Kidney epithelial cell (primary cell): ENCODE measurements at regions not wholly inside any gene's neighbourhood (a gene's known extent, or its start where the extent isn't known, plus 50 kb on each side); places are given as distances from the start of the nearest gene placed in this dataset.
A peak's percentile ranks its signal among the peaks of the same experiment; 100 is the strongest.

Experiments
- DNase-seq: peaks from one replicate; pipeline ENCODE4 v3.0.0-alpha.2; 2010; ENCODE audit warnings: low read depth
- H3K27me3 ChIP-seq: 2 replicates; pipeline ENCODE4 v1.6.0; 2011; ENCODE audit warnings: low read length; ENCODE audit not compliant: control insufficient read depth, insufficient read depth
- H3K36me3 ChIP-seq: 2 replicates; pipeline ENCODE4 v1.5.1; 2011; ENCODE audit warnings: low read length; ENCODE audit not compliant: control insufficient read depth, insufficient read depth
- H3K4me3 ChIP-seq: 2 replicates; pipeline ENCODE4 v1.5.1; 2011; ENCODE audit warnings: low read depth, mild to moderate bottlenecking, control low read depth, low read length
- CTCF ChIP-seq: IDR thresholded peaks from 2 replicates; pipeline ENCODE4 v1.5.1; 2011; ENCODE audit warnings: mild to moderate bottlenecking, moderate library complexity, low read length, control low read depth, inconsistent platforms; ENCODE audit not compliant: insufficient read depth, poor library complexity, severe bottlenecking

DNA sequence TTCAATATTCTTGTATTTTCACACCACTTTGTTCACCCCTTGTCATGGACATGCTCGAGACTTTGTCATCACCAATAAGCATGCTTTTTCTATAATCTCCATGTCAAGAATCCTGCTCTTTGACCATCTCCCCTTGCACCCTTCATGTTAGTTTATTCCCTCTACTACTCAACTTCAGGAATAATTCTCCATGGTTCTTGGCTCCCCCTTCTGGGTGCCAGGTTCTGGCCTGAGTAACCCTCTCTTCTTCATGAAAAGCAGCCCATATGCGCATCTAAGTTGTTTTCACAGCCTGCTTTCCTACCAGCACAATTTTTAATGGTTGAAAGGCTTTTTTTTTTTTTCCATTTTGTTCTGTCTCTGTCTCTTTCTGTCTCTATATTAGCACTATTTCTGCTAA lies 160.7 kb downstream of the LEPR start:
- DNase-seq: no peak
- TF ChIP-seq CTCF: peak; percentile 6
- H3K4me3 ChIP-seq: no peak overlapping the region

DNA sequence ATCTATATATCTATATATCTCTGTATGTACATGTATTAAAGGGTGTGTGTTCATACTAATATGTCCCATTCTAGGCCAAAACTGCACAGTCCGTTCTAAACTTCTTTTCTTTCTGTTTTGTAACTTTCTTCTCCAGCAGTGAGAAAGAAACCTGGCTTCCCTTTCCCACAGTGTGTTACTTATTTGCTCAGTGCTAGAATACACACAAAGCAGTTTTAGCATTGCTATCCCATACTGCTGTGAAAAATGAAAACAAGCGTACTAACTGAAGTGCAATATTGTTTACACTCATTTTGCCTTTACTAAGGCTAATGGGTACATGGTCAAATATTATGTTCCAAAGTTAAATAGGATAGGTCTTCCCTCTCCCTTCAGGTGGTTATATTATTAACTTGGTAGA lies 163.9 kb downstream of the LEPR start:
- TF ChIP-seq CTCF: no peak
- H3K27me3 ChIP-seq: no peaks in the 10 kb centered on the region
- H3K4me3 ChIP-seq: no peak overlapping the region
- DNase-seq: no peak
- H3K36me3 ChIP-seq: no peaks in the 10 kb centered on the region

More for the DNA sequence above, 160.7 kb downstream of the LEPR start:
- Histone ChIP-seq H3K27me3 (no peaks in the 10 kb centered on the region), H3K36me3 (no peaks in the 10 kb centered on the region)

DNA sequence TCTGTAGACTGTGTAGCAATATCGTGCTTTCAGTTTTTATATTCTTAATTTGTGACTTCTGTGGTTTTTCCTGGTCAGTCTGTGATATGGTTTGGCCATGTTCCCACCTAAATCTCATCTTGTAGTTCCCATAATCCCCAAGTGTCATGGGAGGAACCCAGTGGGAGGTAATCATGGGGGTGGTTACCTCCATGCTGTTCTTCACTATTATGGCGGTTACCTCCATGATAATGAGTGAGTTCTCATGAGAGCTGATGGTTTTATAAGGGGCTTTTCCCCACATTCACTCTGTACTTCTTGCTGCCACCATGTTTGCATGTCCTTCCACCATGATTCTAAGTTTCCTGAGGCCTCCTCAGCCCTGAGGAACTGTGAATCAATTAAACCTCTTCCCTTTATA lies 169.8 kb downstream of the LEPR start:
- no peaks in the 10 kb centered on the region for H3K27me3 ChIP-seq
- no peak overlapping the region for H3K4me3 ChIP-seq
- DNase-seq: no peak
- no peak for TF ChIP-seq CTCF
- H3K36me3 ChIP-seq: no peaks in the 10 kb centered on the region

DNA sequence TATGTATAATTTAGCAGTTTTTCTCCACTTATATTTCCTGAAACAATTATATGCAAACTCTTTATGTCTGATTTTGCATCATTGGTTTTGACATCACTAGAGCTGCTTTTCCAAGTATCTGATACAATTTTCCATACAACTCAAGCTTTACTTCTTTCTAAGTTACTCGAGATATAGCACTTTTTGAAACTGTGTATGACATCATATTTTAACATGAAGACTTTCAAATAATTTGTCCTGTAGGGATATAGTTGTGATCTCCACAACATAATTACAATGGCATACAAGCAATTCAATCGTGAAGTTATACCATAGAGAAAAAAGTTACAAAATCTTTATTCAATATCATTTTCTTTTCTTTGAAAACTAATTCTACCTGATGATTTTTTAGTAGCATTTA lies 173.0 kb downstream of the LEPR start:
- TF ChIP-seq CTCF: no peak
- H3K27me3 ChIP-seq: no peaks in the 10 kb centered on the region
- no peak overlapping the region for H3K4me3 ChIP-seq
- H3K36me3 ChIP-seq: no peaks in the 10 kb centered on the region
- DNase-seq: no peak

- Histone ChIP-seq H3K4me3 (no peak overlapping the region), H3K27me3 (no peaks in the 10 kb centered on the region)
- TF ChIP-seq CTCF: no peak
Measured at GRCh38 chr1:65595724-65596123, 175.3 kb downstream of the LEPR start.

DNA sequence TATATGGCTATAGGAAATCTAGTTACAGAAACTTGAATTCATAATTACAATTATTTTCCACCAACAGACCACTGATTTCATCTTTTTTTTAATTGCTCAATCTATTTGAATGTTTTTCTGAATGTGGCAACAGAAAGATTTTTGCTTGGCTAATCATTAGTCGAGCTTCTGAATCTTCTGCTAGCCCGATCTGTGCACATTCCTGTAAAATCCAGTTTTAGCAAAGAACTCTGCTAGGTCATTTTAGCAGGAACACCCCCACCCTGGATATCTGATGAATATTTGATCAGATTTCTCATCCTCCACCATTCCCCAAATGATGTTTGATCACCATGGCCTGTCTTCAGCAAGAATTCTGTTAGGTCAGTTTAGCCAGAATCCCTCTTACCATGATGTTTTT lies 176.3 kb downstream of the LEPR start:
- no peak for DNase-seq
- no peak for TF ChIP-seq CTCF

More at GRCh38 chr1:65595724-65596123, 175.3 kb downstream of the LEPR start:
- no peak for DNase-seq
- no peaks in the 10 kb centered on the region for H3K36me3 ChIP-seq

More for the DNA sequence above, 176.3 kb downstream of the LEPR start:
- Histone ChIP-seq H3K27me3 (no peaks in the 10 kb centered on the region), H3K4me3 (no peak overlapping the region), H3K36me3 (no peaks in the 10 kb centered on the region)
